ENCODE measurements at regions not wholly inside any gene's neighbourhood (a gene's known extent, or its start where the extent isn't known, plus 50 kb on each side); places are given as distances from the start of the nearest gene placed in this dataset.
"Not testable (repeated sequence)": the region's sequence is repeated elsewhere in the genome, so short reads cannot be mapped to it uniquely, and the experiment has no call there.

- TF ChIP-seq CTCF (IDR thresholded peaks at IDR 0.05; ENCODE audit: insufficient read depth, low read length) = no peak
- DNase-seq (ENCODE audit: low read depth) = no peak
- H3K4me3 ChIP-seq (ENCODE audit: low read depth, low read length) = no peak overlapping the region
These were observed 98.6 kb upstream of the LRPAP1 start for GRCh38 chr4:3630598-3631543.

GRCh38 chr4:3630136-3630597, 97.9 kb upstream of the LRPAP1 start:
- TF ChIP-seq CTCF (IDR thresholded peaks at IDR 0.05; ENCODE audit: insufficient read depth, low read length) = no peak
- H3K4me3 ChIP-seq (ENCODE audit: low read depth, low read length) = no peak overlapping the region
- DNase-seq (ENCODE audit: low read depth) = no peak

GRCh38 chr4:3629665-3630064, 97.4 kb upstream of the LRPAP1 start:
- no peak overlapping the region for H3K4me3 ChIP-seq (ENCODE audit: low read depth, low read length)
- no peak for TF ChIP-seq CTCF (IDR thresholded peaks at IDR 0.05; ENCODE audit: insufficient read depth, low read length)
- no peak for DNase-seq (ENCODE audit: low read depth)

- not testable (repeated sequence) for H3K4me3 ChIP-seq (ENCODE audit: low read depth, low read length); DNase-seq (ENCODE audit: low read depth)
These were observed 97.0 kb upstream of the LRPAP1 start for GRCh38 chr4:3629176-3629575.

- H3K4me3 ChIP-seq (ENCODE audit: low read depth, low read length) = no peak overlapping the region
- no peak for DNase-seq (ENCODE audit: low read depth)
- TF ChIP-seq CTCF (IDR thresholded peaks at IDR 0.05; ENCODE audit: insufficient read depth, low read length) = no peak
These were observed 96.6 kb upstream of the LRPAP1 start for GRCh38 chr4:3628868-3629175.

GRCh38 chr4:3627967-3628867, 96.0 kb upstream of the LRPAP1 start:
- not testable (repeated sequence) for H3K4me3 ChIP-seq (ENCODE audit: low read depth, low read length); DNase-seq (ENCODE audit: low read depth)

- H3K4me3 ChIP-seq (ENCODE audit: low read depth, low read length); DNase-seq (ENCODE audit: low read depth): not testable (repeated sequence)
These were observed 95.2 kb upstream of the LRPAP1 start for GRCh38 chr4:3627456-3627855.

GRCh38 chr4:3626131-3626884, 94.1 kb upstream of the LRPAP1 start:
- not testable (repeated sequence) for H3K4me3 ChIP-seq (ENCODE audit: low read depth, low read length); DNase-seq (ENCODE audit: low read depth)

GRCh38 chr4:3625286-3625875, 93.2 kb upstream of the LRPAP1 start:
- H3K4me3 ChIP-seq (ENCODE audit: low read depth, low read length); DNase-seq (ENCODE audit: low read depth): not testable (repeated sequence)

- not testable (repeated sequence) for H3K4me3 ChIP-seq (ENCODE audit: low read depth, low read length); DNase-seq (ENCODE audit: low read depth)
These were observed 91.6 kb upstream of the LRPAP1 start for GRCh38 chr4:3623809-3624329.

All from fibroblast of the aortic adventitia (primary cell).